ENCODE measurements at regions not wholly inside any gene's neighbourhood (a gene's known extent, or its start where the extent isn't known, plus 50 kb on each side); places are given as distances from the start of the nearest gene placed in this dataset.

- WGBS (ENCODE audit: insufficient coverage, insufficient replicate concordance, low lambda C conversion rate, missing lambda C conversion rate), result 0% methylated on average over 2 of the region's 2 CpGs
- Histone ChIP-seq H3K9ac (ENCODE audit: control insufficient read depth, insufficient read depth, low read length) (no peak overlapping the region), H3K9me3 (replicated peaks; ENCODE audit: control insufficient read depth, insufficient read depth, low read length) (no peaks in the 10 kb centered on the region), H4K20me1 (ENCODE audit: control insufficient read depth, insufficient read depth) (no peaks in the 10 kb centered on the region), H2AFZ (ENCODE audit: control insufficient read depth, low read depth, low read length) (no peak overlapping the region), H3K4me2 (ENCODE audit: control insufficient read depth, insufficient read depth) (no peak overlapping the region), H3K27me3 (replicated peaks in 1 of 2; ENCODE audit: control insufficient read depth in 2 of 2, insufficient read depth in 2 of 2, low read length in 1 of 2) (no peaks in the 10 kb centered on the region), H3K79me2 (ENCODE audit: control insufficient read depth, insufficient read depth, low read length) (no peaks in the 10 kb centered on the region), H3K4me3 (no peak overlapping the region), H3K36me3 (ENCODE audit: control insufficient read depth in 2 of 2, insufficient read depth in 2 of 2, low read length in 1 of 2) (no peaks in the 10 kb centered on the region), H3K4me1 (ENCODE audit: control insufficient read depth, insufficient read depth, low read length) (no peaks in the 10 kb centered on the region), H3K27ac (ENCODE audit: control insufficient read depth, insufficient read depth) (no peak overlapping the region)
- ChIA-PET CTCF (no interaction called here), POLR2A (no interaction called here), SMC1A (ENCODE audit: uncharacterized antibody, unreplicated experiment) (interaction anchor here (1.4 kb wide), 2 partner anchors 12 to 20 kb away, joined by 3 to 4 read pairs; no protein-coding TSS in a partner anchor), RAD21 (ENCODE audit: unreplicated experiment) (no interaction called here)
- DNase-seq (ENCODE audit: low read depth, low spot score), result no peak
- ATAC-seq, result no peak
- no peak for TF ChIP-seq POLR2A (IDR thresholded peaks at IDR 0.05; ENCODE audit: low read depth, low read length)
- no peak for TF ChIP-seq ZNF622 (IDR thresholded peaks at IDR 0.05)
- intact Hi-C loops (cut with micrococcal nuclease; ENCODE audit: unreplicated experiment), result no loop called here
- in situ Hi-C loops (cut with MboI), result no loop called here
- no TSS peak for BruUV-seq (replicated peaks)
- FAIRE-seq, result no peak
Observed at GRCh38 chr4:126086041-126086440, 771.3 kb downstream of the FAT4 start.

DNA sequence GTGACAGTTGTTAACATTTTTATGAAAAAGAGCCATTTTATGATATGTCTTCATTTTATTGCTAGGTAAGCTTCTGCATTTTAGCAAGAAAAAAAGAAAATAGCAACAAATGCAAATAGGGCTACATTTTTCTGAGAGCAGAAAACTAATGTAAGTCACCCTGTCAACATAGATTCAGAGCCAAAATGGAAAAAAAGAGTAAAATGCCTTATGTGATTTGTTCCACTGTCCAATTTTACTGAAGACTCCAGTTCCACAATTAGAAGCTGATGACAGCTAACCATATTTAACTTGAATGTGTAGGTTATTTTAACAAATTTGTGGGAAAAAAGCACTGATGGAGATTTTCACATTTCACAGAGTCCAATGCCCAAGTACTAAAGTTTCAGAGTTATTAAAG is 772.3 kb downstream of the FAT4 start:
- Histone ChIP-seq H3K36me3 (ENCODE audit: control insufficient read depth in 2 of 2, insufficient read depth in 2 of 2, low read length in 1 of 2) (no peaks in the 10 kb centered on the region), H3K27ac (ENCODE audit: control insufficient read depth, insufficient read depth) (no peak overlapping the region), H2AFZ (ENCODE audit: control insufficient read depth, low read depth, low read length) (no peak overlapping the region), H3K79me2 (ENCODE audit: control insufficient read depth, insufficient read depth, low read length) (no peaks in the 10 kb centered on the region), H3K4me1 (ENCODE audit: control insufficient read depth, insufficient read depth, low read length) (no peaks in the 10 kb centered on the region), H4K20me1 (ENCODE audit: control insufficient read depth, insufficient read depth) (no peaks in the 10 kb centered on the region), H3K27me3 (replicated peaks in 1 of 2; ENCODE audit: control insufficient read depth in 2 of 2, insufficient read depth in 2 of 2, low read length in 1 of 2) (no peaks in the 10 kb centered on the region), H3K9me3 (replicated peaks; ENCODE audit: control insufficient read depth, insufficient read depth, low read length) (no peaks in the 10 kb centered on the region), H3K4me3 (no peak overlapping the region), H3K4me2 (ENCODE audit: control insufficient read depth, insufficient read depth) (no peak overlapping the region), H3K9ac (ENCODE audit: control insufficient read depth, insufficient read depth, low read length) (no peak overlapping the region)
- ATAC-seq (no peak), DNase-seq (ENCODE audit: low read depth, low spot score) (no peak), FAIRE-seq (no peak)
- ChIA-PET RAD21 (ENCODE audit: unreplicated experiment) (no interaction called here), SMC1A (ENCODE audit: uncharacterized antibody, unreplicated experiment) (no interaction called here), POLR2A (no interaction called here), CTCF (no interaction called here)
- in situ Hi-C loops (cut with MboI) (no loop called here), intact Hi-C loops (cut with micrococcal nuclease; ENCODE audit: unreplicated experiment) (no loop called here)
- BruUV-seq (replicated peaks), result no TSS peak
- TF ChIP-seq ZNF207 (IDR thresholded peaks at IDR 0.05; ENCODE audit: borderline replicate concordance) (no peak), USF2 (IDR thresholded peaks at IDR 0.05; ENCODE audit: borderline replicate concordance, low read depth, low read length) (no peak), RELA (IDR thresholded peaks at IDR 0.05; ENCODE audit: borderline replicate concordance, partially characterized antibody) (no peak), ZNF217 (IDR thresholded peaks at IDR 0.05) (no peak), PAX8 (IDR thresholded peaks at IDR 0.05) (no peak), CBX3 (IDR thresholded peaks at IDR 0.05; ENCODE audit: borderline replicate concordance, low read depth) (no peak), SMAD1 (IDR thresholded peaks at IDR 0.05; ENCODE audit: low read depth, partially characterized antibody) (no peak), IKZF1 (conservative IDR thresholded peaks at IDR 0.05) (no peak), DPF2 (IDR thresholded peaks at IDR 0.05) (no peak), PKNOX1 (IDR thresholded peaks at IDR 0.05) (no peak)
- TF ChIP-seq, protein P1, sequence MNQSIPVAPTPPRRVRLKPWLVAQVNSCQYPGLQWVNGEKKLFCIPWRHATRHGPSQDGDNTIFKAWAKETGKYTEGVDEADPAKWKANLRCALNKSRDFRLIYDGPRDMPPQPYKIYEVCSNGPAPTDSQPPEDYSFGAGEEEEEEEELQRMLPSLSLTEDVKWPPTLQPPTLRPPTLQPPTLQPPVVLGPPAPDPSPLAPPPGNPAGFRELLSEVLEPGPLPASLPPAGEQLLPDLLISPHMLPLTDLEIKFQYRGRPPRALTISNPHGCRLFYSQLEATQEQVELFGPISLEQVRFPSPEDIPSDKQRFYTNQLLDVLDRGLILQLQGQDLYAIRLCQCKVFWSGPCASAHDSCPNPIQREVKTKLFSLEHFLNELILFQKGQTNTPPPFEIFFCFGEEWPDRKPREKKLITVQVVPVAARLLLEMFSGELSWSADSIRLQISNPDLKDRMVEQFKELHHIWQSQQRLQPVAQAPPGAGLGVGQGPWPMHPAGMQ (IDR thresholded peaks at IDR 0.05; ENCODE audit: borderline replicate concordance), result no peak
- TF ChIP-seq, protein P2, sequence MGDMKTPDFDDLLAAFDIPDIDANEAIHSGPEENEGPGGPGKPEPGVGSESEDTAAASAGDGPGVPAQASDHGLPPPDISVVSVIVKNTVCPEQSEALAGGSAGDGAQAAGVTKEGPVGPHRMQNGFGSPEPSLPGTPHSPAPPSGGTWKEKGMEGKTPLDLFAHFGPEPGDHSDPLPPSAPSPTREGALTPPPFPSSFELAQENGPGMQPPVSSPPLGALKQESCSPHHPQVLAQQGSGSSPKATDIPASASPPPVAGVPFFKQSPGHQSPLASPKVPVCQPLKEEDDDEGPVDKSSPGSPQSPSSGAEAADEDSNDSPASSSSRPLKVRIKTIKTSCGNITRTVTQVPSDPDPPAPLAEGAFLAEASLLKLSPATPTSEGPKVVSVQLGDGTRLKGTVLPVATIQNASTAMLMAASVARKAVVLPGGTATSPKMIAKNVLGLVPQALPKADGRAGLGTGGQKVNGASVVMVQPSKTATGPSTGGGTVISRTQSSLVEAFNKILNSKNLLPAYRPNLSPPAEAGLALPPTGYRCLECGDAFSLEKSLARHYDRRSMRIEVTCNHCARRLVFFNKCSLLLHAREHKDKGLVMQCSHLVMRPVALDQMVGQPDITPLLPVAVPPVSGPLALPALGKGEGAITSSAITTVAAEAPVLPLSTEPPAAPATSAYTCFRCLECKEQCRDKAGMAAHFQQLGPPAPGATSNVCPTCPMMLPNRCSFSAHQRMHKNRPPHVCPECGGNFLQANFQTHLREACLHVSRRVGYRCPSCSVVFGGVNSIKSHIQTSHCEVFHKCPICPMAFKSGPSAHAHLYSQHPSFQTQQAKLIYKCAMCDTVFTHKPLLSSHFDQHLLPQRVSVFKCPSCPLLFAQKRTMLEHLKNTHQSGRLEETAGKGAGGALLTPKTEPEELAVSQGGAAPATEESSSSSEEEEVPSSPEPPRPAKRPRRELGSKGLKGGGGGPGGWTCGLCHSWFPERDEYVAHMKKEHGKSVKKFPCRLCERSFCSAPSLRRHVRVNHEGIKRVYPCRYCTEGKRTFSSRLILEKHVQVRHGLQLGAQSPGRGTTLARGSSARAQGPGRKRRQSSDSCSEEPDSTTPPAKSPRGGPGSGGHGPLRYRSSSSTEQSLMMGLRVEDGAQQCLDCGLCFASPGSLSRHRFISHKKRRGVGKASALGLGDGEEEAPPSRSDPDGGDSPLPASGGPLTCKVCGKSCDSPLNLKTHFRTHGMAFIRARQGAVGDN (IDR thresholded peaks at IDR 0.05), result no peak
